Tongue (tissue), 1 donor: ENCODE measurements at regions not wholly inside any gene's neighbourhood (a gene's known extent, or its start where the extent isn't known, plus 50 kb on each side); places are given as distances from the start of the nearest gene placed in this dataset.
A peak's percentile ranks its signal among the peaks of the same experiment; 100 is the strongest.

Experiments used
- DNase-seq: peaks from one replicate; pipeline ENCODE4 v3.0.0-alpha.2; 2015

DNA sequence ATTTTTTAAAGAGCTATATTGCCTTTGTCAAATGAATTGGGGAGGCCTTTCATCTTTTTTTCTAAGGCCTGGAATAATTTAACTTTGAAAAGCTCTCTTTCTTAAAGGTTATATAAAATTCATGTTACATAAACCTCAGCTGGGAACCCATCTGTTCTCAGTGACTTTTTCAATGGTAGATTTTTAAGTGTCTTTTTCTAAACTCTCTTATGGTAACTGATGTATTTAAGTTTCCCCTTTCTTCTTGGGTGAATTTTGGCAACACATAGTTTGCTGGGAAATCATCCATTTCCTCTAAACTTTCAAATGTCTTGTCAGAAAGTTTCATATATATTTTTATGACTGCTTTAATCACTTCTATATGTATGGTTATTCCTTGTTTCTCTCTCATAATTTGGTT lies 362.2 kb upstream of the KLF6 start:
- DNase-seq, result peak; percentile 15

- no peak for DNase-seq
These were observed 359.8 kb upstream of the KLF6 start for GRCh38 chr10:4144817-4145216.

DNA sequence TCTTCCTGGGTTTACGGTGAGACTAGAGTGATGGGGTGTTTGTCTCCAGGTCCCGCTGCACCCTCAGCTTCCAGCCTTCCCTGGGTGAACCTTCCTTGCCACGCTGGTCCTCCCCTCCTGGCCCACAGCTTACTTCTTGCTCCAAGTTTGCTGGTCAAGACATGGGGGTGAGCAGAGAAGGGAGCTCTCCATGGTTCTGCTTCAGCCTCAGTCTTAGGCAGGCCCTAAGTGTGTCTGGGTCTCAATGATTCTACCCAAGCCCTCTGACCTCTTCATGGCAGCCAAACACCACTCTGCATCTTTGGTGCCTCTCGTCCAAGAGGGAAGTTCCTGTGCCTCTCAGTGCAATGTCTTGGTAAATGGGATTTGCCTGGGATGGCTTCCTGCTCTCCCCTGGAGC lies 356.5 kb upstream of the KLF6 start:
- DNase-seq, result peak; percentile 16

DNA sequence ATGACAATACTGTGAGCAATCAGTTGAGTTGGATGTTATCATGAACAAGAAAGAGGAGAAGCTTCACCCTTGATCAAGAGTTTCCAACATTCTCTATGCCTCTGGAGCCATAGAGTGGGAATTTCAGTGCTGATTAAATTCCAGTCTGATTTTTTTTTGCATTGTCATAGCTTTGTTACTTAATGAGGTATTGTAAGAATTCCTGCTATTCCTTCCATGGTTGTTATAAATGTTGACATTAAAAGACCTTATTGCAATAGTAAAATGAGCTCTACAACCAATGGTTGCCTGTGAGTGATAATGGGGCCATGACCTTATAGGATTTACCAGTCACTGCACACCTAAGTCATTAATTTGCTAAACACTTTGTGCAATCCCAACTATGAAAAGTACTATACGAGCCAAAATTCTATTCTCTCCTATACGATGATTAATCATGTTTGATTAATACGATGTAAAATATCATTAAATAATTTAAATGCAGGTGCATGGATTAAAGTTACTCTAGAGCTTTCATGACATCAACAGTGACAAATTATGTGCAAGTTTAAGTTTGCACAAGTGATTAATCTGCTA lies 353.2 kb upstream of the KLF6 start:
- DNase-seq, result no peak

DNA sequence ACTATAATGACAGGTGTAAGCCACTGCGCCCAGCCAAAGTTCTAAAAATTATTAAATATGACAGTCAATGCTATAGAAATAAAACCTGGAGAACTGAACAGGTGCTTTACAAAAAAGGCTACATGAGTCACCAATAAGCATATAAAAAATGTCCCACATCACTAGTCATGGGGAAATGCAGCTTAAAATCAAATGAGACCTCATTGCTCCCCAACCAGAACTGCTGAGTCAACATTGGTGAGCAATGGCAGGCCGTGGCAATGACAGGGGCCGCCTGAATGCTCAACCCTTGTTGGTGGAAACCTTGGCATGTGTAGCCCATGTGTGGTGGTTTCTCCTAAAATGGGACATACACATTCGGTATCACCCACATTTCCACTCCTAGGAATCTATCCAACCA lies 352.3 kb upstream of the KLF6 start:
- DNase-seq, result no peak

GRCh38 chr10:4136121-4136520 lies 351.1 kb upstream of the KLF6 start:
- DNase-seq, result no peak

DNA sequence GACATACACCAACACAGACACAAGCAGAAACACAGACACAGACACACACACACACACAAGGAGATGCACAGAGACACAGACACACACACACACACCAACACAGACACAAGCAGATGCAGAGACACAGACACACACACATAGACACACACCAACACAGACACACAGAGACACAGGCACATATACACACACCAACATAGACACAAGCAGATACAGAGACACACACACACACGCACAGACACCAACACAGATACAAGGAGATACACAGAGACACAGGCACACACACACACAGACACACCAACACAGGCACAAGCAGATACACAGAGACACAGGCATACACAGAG lies 347.2 kb upstream of the KLF6 start:
- no peak for DNase-seq

DNA sequence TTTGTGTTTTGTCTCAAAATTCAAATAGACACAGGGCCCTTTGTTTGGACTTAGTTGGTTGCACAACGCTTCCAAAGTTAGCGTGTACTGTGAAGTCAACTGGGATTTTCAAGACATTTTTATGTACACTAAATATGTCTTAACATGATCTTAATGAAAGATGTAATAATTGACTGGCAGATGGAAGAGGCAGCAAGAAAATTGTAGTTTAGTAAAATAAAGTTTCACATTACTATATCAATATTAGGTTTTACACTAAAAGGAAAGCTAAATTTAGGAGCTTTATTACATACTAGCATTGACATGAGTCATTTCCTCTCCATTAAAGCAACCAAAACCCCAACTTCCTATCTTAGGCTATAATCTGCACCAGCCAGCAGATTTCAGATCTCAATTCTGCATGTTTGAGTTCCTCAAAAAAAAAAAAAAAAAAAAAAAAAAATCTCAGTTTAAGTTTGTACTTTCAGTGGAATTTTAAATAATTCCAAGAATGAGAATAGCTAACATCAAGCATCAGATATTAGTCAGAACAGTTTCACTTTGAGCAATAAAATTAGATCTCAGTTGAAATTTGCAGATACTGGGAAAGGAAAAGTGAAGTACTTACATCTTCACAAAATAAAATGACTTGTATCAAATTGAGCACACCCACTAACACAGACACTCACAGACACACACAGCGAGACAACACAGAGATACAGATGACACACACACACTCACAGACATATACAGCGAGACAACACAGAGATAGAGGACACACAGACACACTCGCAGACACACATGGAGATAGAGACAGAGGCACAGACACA lies 346.6 kb upstream of the KLF6 start:
- DNase-seq, result peak; percentile 52

DNA sequence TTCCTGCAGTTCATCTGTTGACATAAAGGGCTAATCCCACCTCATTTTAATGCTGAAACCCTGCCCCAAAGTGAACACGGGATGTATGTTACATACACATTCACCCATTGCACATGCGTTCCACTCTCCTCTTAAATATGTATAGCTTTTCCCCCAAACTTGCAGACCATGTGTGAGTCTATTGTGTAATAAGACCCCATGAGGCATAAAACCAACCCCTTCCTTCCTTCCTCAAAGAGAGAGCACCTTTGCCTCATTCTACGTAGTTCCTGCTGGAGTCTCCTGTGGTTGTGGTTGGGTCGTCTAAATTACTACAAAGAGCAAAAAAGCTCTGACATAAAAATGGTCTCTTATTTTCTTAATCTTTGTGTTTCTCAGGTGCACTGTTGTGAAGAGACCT lies 345.7 kb upstream of the KLF6 start:
- peak; percentile 14 for DNase-seq

- DNase-seq, result no peak
These were observed 345.0 kb upstream of the KLF6 start for GRCh38 chr10:4129866-4130477.

DNA sequence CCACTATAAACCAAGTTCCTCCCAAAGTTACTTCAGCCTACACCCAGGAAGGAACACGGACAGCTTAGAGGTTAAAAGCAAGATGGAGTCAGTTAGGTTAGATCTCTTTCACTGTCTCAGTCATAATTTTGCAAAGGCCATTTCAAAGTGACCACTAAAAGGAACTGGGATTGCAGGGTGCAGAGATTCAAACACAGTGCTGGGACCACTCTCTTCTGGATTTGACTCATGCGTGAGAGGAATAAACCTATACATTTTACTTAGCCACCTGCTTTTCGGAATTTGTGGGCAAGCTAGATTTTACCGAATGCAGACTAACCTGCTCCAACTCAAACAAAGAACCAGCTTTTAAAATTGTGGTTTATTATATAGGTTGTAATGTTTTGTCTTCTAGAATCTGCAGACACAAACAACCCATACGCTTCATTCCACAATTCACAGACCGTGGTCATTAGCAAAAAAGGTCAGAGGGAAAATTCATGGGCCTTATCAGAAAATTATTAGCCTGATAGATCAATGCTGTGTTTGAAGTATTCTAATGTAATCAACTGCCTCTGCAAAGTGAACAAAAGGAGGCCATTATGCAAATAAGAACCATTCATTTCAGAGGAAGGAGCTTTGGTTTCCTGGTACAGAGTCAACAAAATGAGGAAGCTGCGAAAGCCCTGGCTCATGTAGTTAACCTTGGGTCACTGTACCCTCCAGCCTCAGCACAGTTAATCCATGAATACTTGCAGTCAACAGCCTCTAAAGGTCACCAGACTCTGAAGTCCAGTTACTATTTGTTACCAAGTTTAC lies 342.7 kb upstream of the KLF6 start:
- DNase-seq, result peak; percentile 15

DNA sequence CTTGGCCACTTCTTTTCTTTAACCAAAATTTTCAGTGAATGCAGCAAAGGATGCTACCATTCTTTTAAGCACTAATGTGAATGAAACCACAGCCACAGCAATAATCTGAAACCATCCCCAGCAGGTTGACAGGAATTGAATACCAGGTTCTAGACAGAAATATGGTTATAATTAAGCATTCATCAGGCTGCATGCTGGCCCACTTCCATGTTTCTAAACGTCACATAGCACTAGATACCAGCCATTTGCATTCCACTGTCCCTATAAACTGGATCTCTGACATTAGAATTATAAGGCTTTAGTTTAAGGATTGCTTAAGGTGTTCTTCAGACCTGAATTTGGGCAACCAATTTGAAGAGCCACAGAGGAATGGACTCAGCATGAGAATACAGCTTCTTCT lies 340.8 kb upstream of the KLF6 start:
- DNase-seq, result no peak

GRCh38 chr10:4121502-4122380 lies 336.7 kb upstream of the KLF6 start:
- DNase-seq, result peak; percentile 21

DNA sequence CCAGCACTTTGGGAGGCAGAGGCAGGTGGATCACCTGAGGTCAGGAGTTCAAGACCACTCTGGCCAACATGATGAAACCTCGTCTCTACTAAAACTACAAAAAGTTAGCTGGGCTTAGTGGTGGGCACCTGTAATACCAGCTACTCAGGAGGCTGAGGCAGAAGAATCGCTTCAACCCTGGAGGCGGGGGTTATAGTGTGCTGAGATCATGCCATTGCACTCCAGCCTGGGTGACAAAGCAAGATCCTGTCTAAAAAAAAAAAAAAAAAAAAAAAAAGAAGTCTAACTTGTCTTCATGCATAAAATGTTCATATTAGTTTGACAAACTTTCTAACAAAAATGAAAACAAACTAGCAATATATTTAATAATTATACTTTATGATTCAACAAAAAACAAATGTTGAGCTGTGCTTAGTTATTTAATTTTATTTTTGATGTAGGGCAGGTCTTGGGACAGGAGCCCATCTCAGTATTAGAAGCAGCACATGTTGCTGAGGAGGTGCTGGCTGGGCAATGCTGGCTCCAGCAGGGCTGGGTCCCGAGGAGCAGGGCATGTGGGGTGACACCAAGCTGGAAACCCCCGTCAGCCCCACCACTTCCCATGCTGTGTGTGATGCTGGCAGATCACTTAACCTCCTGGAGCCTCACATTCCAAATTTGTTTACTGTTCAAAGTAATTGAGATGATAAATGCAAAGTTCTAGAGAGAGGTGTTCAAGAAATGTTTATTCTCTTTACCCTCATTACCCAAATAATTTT lies 335.3 kb upstream of the KLF6 start:
- DNase-seq, result no peak

GRCh38 chr10:4119107-4119506 lies 334.1 kb upstream of the KLF6 start:
- DNase-seq, result no peak

DNA sequence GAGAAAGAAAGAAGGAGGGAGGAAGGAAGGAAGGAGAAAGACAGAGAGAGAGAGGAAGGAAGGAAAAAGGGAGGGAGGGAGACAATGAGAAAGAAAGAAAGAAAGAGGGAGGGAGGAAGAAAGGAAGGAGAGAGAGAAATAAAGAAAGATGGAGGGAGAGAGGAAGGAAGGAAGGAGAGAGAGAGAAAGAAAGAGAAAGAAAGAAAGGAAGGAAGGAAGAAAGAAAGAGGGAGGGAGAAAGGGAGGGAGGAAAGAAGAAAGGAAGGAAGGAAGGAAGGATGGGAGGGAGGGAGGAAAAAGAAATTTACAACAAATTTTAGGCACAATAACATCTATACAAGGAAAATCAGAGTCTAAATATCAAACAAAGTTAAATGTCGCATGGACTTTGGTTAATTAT lies 332.6 kb upstream of the KLF6 start:
- DNase-seq, result no peak

GRCh38 chr10:4111643-4112042 lies 326.6 kb upstream of the KLF6 start:
- peak; percentile 13 for DNase-seq

DNA sequence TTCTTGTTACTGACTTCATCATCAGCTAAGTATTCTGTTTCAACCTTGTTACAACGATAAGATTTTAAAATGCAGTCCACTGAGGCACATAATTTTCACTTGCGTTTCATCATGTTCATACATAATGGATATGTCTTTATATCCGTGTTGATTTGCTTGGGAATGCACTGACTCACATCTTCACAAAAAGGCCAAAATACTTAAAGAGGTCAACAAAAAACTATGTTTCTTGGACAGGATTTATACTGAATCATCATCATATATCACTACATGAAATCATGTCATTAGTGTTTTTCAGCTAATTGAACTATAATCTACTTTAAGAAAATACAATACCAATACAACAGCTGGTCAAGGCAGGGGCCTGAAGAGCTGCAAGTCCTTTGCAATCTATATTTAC lies 324.5 kb upstream of the KLF6 start:
- DNase-seq, result no peak

DNA sequence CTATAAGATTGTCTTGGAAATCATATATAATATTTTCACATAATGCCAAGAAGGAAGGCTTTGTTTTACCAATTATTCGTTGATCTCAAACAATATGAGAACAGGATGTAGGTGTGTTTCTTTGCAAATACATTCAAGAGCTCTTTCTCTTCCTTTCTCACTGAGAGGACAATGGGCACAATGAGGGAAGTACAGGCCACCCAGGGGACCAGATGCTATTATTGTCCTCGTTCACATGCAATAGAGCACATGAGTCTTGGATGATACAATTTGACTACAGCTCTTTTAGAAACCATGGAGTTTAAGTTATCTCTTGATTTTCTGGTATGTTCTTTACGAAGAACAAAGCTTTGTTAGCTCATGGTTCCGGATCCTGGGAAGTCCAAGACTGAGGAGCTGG lies 323.7 kb upstream of the KLF6 start:
- no peak for DNase-seq

DNA sequence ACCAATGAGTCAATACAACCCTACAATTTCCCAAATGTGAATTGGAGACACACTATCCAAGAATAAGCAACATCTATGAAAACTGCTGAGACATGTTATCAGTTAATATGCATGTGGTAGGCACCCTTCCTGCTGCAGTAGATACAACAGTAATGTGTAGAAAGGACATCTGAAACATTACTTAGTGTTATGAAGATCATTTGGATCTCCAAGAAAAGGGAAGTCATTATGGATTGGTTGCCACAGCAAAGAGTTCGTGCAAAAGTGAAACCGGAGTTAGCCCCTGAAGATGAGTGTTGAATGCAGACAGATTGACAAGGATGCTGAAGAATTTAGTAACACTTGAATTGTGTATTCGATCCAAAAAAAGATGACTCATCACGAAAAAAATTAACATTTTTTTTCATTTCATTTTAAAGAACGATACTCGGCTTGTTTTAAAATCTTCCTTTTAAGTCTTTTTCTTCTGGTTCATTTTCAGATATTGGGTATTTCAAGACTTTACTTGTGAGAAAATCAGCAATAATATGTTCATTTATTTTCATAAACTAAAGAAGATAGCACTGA lies 322.4 kb upstream of the KLF6 start:
- DNase-seq, result no peak

GRCh38 chr10:4103603-4104002 lies 318.6 kb upstream of the KLF6 start:
- no peak for DNase-seq
